NCI-H128 (cell line): ENCODE measurements at regions not wholly inside any gene's neighbourhood (a gene's known extent, or its start where the extent isn't known, plus 50 kb on each side); places are given as distances from the start of the nearest gene placed in this dataset.
"Not testable (repeated sequence)": the region's sequence is repeated elsewhere in the genome, so short reads cannot be mapped to it uniquely, and the experiment has no call there.

Experiments
- DNase-seq: peaks from one replicate; lab custom pipeline; 2025; ENCODE audit not compliant: unreplicated experiment; lab: John Stamatoyannopoulos, UW

DNA sequence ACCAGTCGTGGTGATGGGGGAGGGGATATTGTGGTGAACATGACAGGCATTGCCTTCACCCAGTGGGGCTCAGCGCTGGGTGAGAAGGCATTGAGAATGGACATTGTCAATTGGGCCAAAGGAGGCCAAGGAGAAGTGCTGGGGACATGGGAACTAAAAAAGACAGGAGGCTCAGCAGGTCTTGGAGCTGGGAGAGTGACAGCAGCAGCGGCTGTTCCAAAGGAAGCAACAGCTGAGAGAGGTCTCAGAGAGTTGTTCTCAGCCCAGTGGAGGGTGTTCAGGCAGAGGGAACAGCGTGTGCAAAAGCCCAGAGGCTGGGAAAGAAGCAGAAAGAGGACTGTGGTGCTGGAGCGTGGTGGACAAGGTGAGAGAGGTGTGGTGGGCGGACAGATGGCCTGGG lies 56.6 kb upstream of the ASNS start:
- DNase-seq = not testable (repeated sequence)

DNA sequence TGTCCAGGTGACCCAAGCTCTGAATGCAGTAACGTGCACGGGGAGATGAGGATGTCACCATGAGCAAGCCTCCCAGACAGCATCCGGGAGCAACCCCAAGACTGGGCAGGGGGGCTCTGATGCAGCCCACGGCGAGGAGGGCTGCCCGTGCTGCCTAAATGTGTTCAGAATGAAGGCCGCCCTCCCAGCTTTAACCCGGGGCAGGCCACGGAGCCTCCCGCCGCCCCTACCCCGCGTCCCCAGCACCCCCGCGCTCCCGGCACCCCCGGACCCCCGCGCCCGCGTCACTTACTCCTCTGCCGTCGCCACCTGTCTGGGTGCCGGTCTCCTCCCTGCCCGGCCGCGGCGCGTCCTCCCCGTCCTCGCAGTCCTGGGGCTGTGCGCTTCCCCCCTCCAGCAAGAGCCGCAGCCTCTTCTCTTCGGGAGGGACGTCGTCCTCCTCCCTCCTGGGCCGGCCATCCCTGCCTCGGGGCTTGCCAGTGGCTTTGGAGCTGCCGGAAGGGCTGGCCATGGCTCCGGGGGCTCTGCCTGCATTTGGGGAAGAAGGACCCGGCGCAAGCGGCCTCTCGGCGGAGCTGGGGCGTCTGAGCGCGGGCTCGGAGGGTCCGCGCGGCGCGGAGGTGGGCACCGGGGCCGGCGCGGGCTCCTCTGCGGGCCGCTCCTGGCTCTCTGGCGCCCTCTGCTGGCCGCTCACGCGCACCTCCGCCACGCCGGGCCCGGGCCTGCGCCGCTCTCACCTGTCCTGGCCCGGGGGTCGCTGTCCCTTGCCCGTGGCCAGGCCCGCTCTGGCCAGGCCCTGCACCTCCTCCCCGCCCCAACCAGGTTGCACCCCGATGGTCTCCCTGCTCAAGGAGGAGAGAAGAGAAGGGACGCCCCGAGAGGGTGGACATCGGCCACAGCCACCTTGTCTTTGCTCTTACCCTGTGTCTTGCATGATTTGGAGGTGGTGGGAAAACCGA lies 55.9 kb upstream of the ASNS start:
- DNase-seq = peak; percentile 28
